Ovary (tissue), 3 donors: ENCODE measurements at regions not wholly inside any gene's neighbourhood (a gene's known extent, or its start where the extent isn't known, plus 50 kb on each side); places are given as distances from the start of the nearest gene placed in this dataset.

Experiments used
- POLR2A ChIP-seq: fragments of 450-650 bp; IDR thresholded peaks from one replicate; pipeline ENCODE4 v1.6.1; 2017; ENCODE audit warnings: antibody characterized with exemption, mild to moderate bottlenecking, moderate library complexity
- TF ChIP-seq, protein P1 (sequence below), 3 donors: fragments of 450-650 bp in 2 of 3; fragments of 200-600 bp in 1 of 3; IDR thresholded peaks; one replicate each; pipeline versions ENCODE4 v1.5.1 to v1.8.0; 2016 to 2022; ENCODE audit warnings: antibody characterized with exemption in 3 of 3, mild to moderate bottlenecking in 1 of 3
- donor health status: DM: no; HTN: no; CAD: no.

- TF ChIP-seq, protein P1, sequence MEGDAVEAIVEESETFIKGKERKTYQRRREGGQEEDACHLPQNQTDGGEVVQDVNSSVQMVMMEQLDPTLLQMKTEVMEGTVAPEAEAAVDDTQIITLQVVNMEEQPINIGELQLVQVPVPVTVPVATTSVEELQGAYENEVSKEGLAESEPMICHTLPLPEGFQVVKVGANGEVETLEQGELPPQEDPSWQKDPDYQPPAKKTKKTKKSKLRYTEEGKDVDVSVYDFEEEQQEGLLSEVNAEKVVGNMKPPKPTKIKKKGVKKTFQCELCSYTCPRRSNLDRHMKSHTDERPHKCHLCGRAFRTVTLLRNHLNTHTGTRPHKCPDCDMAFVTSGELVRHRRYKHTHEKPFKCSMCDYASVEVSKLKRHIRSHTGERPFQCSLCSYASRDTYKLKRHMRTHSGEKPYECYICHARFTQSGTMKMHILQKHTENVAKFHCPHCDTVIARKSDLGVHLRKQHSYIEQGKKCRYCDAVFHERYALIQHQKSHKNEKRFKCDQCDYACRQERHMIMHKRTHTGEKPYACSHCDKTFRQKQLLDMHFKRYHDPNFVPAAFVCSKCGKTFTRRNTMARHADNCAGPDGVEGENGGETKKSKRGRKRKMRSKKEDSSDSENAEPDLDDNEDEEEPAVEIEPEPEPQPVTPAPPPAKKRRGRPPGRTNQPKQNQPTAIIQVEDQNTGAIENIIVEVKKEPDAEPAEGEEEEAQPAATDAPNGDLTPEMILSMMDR (IDR thresholded peaks at IDR 0.05), result no peak
- no peak for TF ChIP-seq POLR2A
Observed at GRCh38 chr12:107560165-107560898, 125.3 kb upstream of the PWP1 start.
